Lung (tissue), 11 donors: ENCODE measurements at regions not wholly inside any gene's neighbourhood (a gene's known extent, or its start where the extent isn't known, plus 50 kb on each side); places are given as distances from the start of the nearest gene placed in this dataset.

ENCODE experiments used
- ATAC-seq: fragments of 200-7000 bp; cut with Tn5 transposase; one replicate; pipeline ENCODE4 v1.9.1; 2020; ENCODE audit warnings: moderate number of reproducible peaks; ENCODE audit not compliant: insufficient read depth, low FRiP score
- DNase-seq, 3 donors: peaks; one replicate each; pipeline ENCODE4 v3.0.0-alpha.2; 2013 to 2017
- H3K27ac ChIP-seq, 2 donors: one replicate each; pipeline ENCODE4 v1.5.1; 2013; ENCODE audit warnings: mild to moderate bottlenecking in 2 of 2, moderate library complexity in 2 of 2, control low read depth in 1 of 2, inconsistent platforms in 1 of 2, low read depth in 1 of 2, low read length in 1 of 2
- H3K27me3 ChIP-seq, 3 donors: one replicate each; pipeline ENCODE4 v1.5.1; 2013; ENCODE audit warnings: low read length in 2 of 3; ENCODE audit not compliant: control insufficient read depth in 3 of 3, insufficient read depth in 3 of 3
- H3K36me3 ChIP-seq, 4 donors: one replicate each; pipeline ENCODE4 v1.5.1; 2013; ENCODE audit warnings: low read length in 4 of 4, mild to moderate bottlenecking in 1 of 4, moderate library complexity in 1 of 4; ENCODE audit not compliant: control insufficient read depth in 4 of 4, insufficient read depth in 4 of 4
- H3K4me1 ChIP-seq, 5 donors: one replicate each; pipeline ENCODE4 v1.5.1; 2013; ENCODE audit warnings: low read length in 5 of 5, mild to moderate bottlenecking in 2 of 5, moderate library complexity in 1 of 5; ENCODE audit not compliant: control insufficient read depth in 5 of 5, insufficient read depth in 5 of 5
- H3K4me3 ChIP-seq: one replicate; pipeline ENCODE4 v1.5.1; 2013; ENCODE audit warnings: mild to moderate bottlenecking, control low read depth, moderate library complexity
- H3K9ac ChIP-seq, 2 donors: one replicate each; pipeline ENCODE4 v1.5.1; 2013; ENCODE audit warnings: low read length in 2 of 2, control low read depth in 1 of 2; ENCODE audit not compliant: insufficient read depth in 1 of 2
- H3K9me3 ChIP-seq, 4 donors: one replicate each; pipeline ENCODE4 v1.5.1; 2013; ENCODE audit warnings: low read length in 3 of 4, mild to moderate bottlenecking in 1 of 4, moderate library complexity in 1 of 4; ENCODE audit not compliant: control insufficient read depth in 4 of 4, insufficient read depth in 3 of 4
- CTCF ChIP-seq: IDR thresholded peaks from 2 replicates; pipeline ENCODE4 v1.5.1; 2012; ENCODE audit warnings: mild to moderate bottlenecking; ENCODE audit errors: control extremely low read depth, extremely low read depth
- WGBS, 2 donors: extraction: QIAGEN DNeasy Blood & Tissue Kit; methylation state at CpG; one replicate each; pipeline ENCODE4 v1.1.7; 2013; 5-methylcytosine and 5-hydroxymethylcytosine counted together
- donor health status: control.
- donor health status: control.
- donor health status: Bipolar disorder and iron deficiency.
- donor health status: healthy.
- donor health status: DM: yes; HTN: yes; CAD: no.

GRCh38 chr7:33841031-33841430, 64.3 kb upstream of the BMPER start:
- no peak overlapping the region for H3K4me3 ChIP-seq
- 73 to 94% methylated on average over 1 of the region's 1 CpG for WGBS, 2 donors
- no peak for ATAC-seq

DNA sequence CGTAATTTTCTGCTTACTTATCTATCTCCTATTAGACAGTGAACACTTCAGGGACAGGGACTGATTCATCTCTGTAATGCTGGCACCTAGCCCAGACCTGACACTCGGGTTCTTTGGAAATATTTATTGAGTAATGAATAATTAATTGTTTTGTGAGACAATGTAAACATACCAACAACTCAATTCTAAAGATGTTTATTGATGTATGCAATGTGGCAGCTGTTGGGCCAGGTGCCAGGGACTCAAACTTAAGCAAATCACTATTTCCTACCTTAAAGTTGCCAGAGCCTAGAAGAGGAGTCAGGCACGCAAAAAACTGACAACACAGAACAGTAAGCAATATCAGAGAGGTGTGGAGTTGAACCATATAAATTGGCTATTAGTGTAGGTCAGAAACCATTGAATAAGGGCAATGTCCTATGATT, 63.6 kb upstream of the BMPER start:
- Histone ChIP-seq H3K36me3 (no peaks in the 10 kb centered on the region), H3K27ac (no peak overlapping the region), H3K4me1 (peaks cover 0 to 10% (median 6%) of the 10 kb centered on the region in 5 donors), H3K9me3 (peaks cover 0 to 4% (median under 1%) of the 10 kb centered on the region in 4 donors), H3K27me3 (no peaks in the 10 kb centered on the region), H3K9ac (no peak overlapping the region), H3K4me3 (no peak overlapping the region)
- 46 to 59% methylated on average over 3 of the region's 3 CpGs for WGBS, 2 donors
- ATAC-seq (no peak), DNase-seq (peak; percentile 47 to 69 (median 51))
- TF ChIP-seq CTCF = no peak

More at GRCh38 chr7:33841031-33841430, 64.3 kb upstream of the BMPER start:
- Histone ChIP-seq H3K4me1 (peaks cover 0 to 10% (median 6%) of the 10 kb centered on the region in 5 donors), H3K9me3 (peaks cover 0 to 5% (median under 1%) of the 10 kb centered on the region in 4 donors), H3K27ac (no peak overlapping the region), H3K36me3 (no peaks in the 10 kb centered on the region), H3K27me3 (no peaks in the 10 kb centered on the region), H3K9ac (no peak overlapping the region)
- no peak for DNase-seq
- TF ChIP-seq CTCF = no peak

- WGBS, 2 donors = 83 to 89% methylated on average over 3 of the region's 3 CpGs
- Histone ChIP-seq H3K36me3 (no peaks in the 10 kb centered on the region), H3K4me1 (peaks cover 0 to 10% (median 6%) of the 10 kb centered on the region in 5 donors), H3K9ac (no peak overlapping the region), H3K27me3 (no peaks in the 10 kb centered on the region), H3K4me3 (no peak overlapping the region), H3K27ac (no peak overlapping the region), H3K9me3 (no peaks in the 10 kb centered on the region)
- DNase-seq = peak in 1 of 3 donors; percentile 10
- no peak for ATAC-seq
- no peak for TF ChIP-seq CTCF
Observed at GRCh38 chr7:33842150-33842549, 63.2 kb upstream of the BMPER start.

DNA sequence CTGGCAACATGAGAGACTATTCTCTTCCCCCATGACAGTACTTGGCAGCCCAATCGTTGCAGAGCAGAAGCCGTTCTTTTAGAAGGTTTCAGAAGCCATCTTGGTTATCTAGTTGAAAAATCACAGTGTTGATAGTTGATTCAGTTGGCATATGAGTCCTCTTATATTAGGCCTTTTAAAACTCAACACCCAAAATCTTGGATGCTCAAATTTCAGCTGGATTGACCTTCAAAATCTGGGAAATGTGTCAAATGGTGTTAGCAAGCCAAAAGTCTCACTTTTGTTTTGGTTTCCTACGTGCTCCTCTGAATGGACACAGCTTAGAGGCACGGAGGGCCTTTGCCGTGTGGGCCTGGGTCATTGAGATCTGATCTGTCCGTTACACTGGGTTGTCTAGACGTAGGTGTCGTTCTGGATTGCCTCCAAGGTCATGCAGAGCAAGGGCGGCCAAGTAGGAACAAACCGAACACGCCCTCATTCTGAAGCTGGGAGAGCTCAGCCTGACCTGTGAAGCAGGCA, 59.3 kb upstream of the BMPER start:
- Histone ChIP-seq H3K27me3 (no peaks in the 10 kb centered on the region), H3K27ac (no peak overlapping the region), H3K9ac (no peak overlapping the region), H3K9me3 (peaks cover 0 to 2% (median 0%) of the 10 kb centered on the region in 4 donors), H3K4me3 (no peak overlapping the region), H3K4me1 (peaks cover 0 to 10% (median 6%) of the 10 kb centered on the region in 5 donors), H3K36me3 (no peaks in the 10 kb centered on the region)
- no peak for TF ChIP-seq CTCF
- DNase-seq (peak in 2 of 3 donors; percentile 18 to 61), ATAC-seq (peak; percentile 38)
- WGBS, 2 donors = 86 to 88% methylated on average over 11 of the region's 11 CpGs
